ENCODE measurements at regions not wholly inside any gene's neighbourhood (a gene's known extent, or its start where the extent isn't known, plus 50 kb on each side); places are given as distances from the start of the nearest gene placed in this dataset.

- no peaks in the 10 kb centered on the region for H3K36me3 ChIP-seq (ENCODE audit: control insufficient read depth in 2 of 2, insufficient read depth in 1 of 2, low read length in 2 of 2)
- ChIA-PET POLR2A (no interaction called here), CTCF (no interaction called here)
- no peak overlapping the region for H3K4me3 ChIP-seq (ENCODE audit: low read depth, low read length)
- TF ChIP-seq GLIS1 (tag by site-specific recombination; IDR thresholded peaks at IDR 0.05) (no peak), KLF8 (tag by site-specific recombination; IDR thresholded peaks at IDR 0.05) (no peak), ZNF654 (tag by site-specific recombination; IDR thresholded peaks at IDR 0.05; ENCODE audit: low read depth) (no peak), SCRT2 (tag by site-specific recombination; IDR thresholded peaks at IDR 0.05) (no peak), ZNF354C (tag by site-specific recombination; IDR thresholded peaks at IDR 0.05; ENCODE audit: borderline replicate concordance, low read depth) (no peak), ZBTB48 (tag by site-specific recombination; IDR thresholded peaks at IDR 0.05) (no peak), ZNF121 (tag by site-specific recombination; IDR thresholded peaks at IDR 0.05) (no peak), REST (tag by site-specific recombination; IDR thresholded peaks at IDR 0.05) (no peak), ZNF488 (tag by site-specific recombination; IDR thresholded peaks at IDR 0.05) (no peak), SP2 (tag by site-specific recombination; IDR thresholded peaks at IDR 0.05) (no peak), ZBTB49 (tag by site-specific recombination; IDR thresholded peaks at IDR 0.05; ENCODE audit: low read depth) (no peak), ZNF37A (tag by site-specific recombination; IDR thresholded peaks at IDR 0.05) (no peak), EGR2 (tag by site-specific recombination; IDR thresholded peaks at IDR 0.05; ENCODE audit: low read depth) (no peak), PRDM2 (tag by site-specific recombination; IDR thresholded peaks at IDR 0.05; ENCODE audit: borderline replicate concordance) (no peak), ZNF10 (tag by site-specific recombination; IDR thresholded peaks at IDR 0.05) (no peak)
- no peaks in the 10 kb centered on the region for H3K9me3 ChIP-seq (ENCODE audit: control insufficient read depth, insufficient read depth, low read depth, low read length)
- 0 out of 2 replicates have a peak, but pooled peaks cover 2% of the 10 kb centered on the region for H3K4me1 ChIP-seq (ENCODE audit: control insufficient read depth, insufficient read depth, low read length)
- no peak overlapping the region for H3K27ac ChIP-seq (ENCODE audit: extremely low read depth, low read depth, low read length)
Observed at GRCh38 chr10:126842356-126842755, 62.9 kb upstream of the DOCK1 start.
